ENCODE measurements at regions not wholly inside any gene's neighbourhood (a gene's known extent, or its start where the extent isn't known, plus 50 kb on each side); places are given as distances from the start of the nearest gene placed in this dataset.
"Not testable (repeated sequence)": the region's sequence is repeated elsewhere in the genome, so short reads cannot be mapped to it uniquely, and the experiment has no call there.

DNA sequence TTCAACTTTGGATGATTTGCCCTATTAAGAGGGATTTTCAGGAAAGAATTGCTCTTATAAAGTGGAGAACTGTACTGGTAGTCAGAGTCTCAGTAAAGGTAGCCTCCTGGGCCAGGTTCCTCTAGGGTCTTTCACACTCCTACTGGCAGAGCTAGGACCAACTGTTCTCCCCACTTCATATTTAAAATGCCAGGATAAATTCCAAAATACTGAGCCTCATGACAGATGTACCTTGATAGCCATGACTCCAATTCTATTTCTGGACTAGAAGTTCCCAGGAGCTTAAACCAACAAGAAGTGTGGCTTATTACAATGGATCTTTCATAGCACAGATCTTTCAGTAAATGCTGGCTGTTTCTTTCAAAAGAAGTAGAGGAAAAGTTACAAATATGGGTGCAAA is 126.5 kb downstream of the C12orf75 start:
- no peak for DNase-seq (ENCODE audit: low spot score)

DNA sequence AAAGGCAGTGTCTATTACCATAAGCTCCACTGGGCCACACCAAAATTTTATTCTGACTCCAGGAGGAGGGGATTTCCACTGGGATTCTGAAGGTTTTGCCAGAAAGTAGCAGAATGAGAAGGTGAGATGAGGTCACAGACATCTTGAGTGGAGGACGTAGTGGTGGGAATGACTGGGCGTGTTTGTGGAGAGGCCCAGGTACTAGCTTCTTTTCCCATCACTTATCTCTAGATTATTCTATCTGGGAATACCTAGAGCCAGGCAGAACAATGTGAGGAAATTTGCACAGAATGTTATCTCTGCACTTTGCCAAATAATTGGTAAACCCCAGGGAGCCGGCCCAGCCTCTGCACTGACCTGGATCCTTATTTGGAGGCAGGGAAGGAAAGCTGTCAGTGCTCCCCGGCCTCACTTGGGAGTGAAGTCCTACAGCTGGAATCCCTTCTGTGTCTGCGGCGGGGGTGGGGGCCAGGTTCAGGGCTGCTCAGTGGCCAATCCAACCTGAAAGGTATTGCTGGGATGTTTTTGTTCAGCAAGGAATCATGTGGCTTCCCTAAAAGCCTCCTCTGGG is 129.4 kb downstream of the C12orf75 start:
- no peak for DNase-seq (ENCODE audit: low spot score)

DNA sequence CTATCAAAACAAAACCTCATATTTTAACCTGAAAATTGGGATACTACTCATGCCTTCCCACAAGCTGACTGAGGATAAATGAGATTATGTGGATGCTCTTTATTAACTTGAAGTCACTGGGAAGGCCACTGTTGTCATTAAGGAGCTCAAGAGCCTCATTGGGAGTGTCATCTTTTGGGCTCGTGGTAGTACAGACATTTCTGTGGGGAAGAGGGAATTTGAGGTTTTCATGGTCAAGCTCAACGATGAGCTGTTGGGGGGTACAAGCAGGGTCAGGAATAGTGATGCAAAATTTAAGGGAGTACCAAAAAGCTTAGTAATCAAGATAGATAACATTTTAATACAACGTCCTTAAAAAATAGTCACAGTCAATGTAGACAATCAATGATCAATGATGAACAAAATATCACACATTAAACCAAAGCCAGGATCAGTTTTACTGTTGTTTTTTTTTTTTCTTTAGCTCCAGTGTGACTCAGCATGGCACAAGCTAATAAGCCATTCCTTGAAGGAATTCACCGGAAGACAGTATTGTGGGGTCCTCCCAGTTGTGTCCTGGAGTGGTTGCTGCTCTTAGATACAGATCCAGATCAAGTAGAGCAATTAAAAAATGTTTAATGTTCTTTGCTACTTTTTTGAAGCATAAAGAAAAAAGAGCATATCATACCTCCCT is 130.9 kb downstream of the C12orf75 start:
- no peak for DNase-seq (ENCODE audit: low spot score)

DNA sequence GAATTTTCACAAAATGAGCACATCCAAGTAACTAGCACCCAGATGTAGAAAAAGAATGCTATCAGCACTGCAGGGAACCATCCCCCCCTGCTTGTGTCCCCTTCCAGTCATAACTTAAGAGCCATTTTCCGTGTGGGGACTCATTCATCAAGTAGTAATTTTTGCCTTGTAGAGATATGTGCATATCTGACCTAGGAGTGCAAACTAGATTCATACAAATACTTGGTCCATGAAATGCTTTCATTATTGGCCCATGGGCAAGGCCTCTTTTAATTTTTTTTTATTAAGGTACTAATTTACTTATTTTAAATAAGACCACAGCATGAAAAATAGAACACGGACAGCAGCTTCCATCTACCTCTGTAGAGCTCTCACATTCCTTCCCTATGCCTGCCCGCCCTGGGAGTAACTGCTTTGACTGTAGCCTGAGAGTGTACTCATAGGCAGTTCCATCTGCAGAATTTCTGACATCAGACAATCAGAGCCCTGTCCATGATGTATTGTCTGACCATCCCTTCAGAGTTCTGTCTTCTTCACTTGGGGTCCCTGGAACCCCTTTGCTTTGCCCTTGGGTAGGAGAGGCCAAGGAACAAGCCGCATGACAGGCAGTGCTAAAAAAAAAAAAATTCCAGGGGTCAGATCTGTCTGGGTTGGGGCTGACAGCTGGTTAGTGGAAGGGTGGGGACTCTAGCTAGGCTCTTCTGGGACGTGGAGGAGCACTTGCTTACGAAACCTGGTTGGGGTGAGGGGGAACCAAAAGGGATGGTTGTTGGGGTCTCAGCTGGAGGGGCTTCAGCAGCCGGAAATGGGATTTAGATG is 131.7 kb downstream of the C12orf75 start:
- DNase-seq (ENCODE audit: low spot score) = no peak

DNA sequence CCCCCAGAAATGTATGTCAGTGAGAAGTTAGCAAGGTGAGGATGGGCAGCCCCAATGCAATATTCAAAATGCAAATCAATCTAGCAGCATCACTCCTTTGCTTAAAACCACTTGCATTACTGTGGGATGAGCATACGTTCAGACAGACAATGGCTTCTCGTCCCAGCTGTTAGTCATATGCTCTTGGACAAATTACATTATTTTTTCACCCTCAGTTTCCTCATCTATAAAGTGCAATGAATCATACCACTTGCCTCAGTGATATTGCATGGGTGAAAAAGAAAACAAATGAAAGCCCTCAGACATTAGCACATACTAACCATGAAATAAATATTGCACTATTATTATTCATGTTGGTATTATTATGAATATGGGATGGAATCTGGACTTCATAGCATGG is 132.3 kb downstream of the C12orf75 start:
- no peak for DNase-seq (ENCODE audit: low spot score)

DNA sequence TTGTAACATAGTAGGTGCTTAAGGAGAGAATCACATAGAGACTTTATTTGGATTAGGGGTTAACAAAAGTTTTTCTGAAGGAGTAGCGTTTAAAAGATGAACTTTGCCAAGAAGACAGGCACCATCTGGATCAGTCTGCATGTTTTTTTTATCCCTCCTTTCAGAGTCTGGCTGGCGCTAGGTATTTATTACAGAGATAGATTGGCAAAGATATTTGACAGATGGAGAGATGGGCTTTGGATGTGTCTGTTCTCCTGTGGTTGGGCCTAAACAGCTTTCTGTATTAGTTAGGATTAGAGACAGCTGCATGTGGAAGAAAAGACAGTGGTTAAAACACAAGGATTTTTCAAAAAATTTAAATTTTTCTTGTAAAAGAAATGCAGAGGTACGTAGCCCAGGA is 133.9 kb downstream of the C12orf75 start:
- no peak for DNase-seq (ENCODE audit: low spot score)

DNA sequence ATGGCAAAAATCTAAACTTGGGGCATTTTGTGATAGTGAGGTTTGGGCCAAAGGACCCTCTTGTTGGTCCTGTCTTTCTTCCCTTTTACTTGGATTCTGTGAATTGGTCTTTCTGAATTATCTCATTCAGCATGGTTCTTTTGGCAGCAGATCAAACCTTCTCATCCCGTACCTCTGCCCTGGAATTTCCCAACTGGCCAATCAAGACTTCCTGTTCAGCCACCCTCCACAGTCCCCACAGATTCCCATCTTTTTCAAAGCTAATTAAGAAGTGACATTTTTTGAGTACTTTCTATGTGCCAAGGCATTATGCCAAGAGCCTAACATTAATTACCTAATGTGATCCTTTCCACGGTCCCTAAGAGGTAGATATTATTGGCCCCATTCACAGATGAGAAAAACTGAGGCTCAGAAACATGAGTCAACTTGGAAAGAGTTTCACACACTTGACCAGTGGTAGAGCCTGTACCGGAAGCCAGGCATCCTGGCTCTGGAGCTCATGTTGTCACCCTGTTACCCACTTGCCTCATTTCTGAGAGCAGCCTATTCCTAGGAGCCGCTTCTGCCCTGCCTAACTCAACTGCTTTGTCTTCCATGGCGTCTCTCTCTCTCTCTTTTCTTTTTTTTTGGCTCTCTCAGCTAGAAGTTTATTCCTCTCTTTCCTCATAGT is 135.9 kb downstream of the C12orf75 start:
- no peak for DNase-seq (ENCODE audit: low spot score)

DNA sequence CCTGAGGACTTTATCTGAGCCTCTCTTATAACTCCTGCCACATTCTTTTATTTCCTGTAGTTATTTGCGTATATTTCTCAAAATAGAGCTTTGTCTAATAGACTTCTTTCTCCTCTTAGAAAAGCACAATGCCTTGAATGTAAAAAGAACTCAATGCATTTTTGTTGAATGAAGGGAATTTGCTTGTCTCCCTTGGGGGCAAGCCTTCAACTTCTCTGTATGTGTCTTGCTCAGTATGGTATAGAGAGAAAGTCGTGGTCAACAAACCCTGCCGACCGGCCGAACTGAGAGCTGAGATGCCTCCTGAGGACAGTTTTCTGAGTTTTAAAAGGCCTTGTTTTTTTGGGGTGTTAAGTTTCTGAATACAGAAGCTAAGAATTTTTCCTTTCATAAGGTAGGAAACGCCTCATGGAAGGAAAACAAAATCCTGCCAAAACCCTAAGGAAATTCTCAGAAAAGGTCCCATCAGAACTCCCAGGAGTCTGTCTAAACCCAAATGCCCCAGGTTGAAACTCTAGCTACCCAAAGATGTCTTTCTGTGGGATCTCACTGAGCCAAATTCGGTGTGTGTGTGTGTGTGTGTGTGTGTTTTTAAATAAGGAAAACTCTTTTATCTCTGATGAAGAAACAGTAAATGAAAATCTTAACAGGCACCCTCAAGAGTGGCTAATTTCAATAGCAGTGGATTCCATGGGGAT is 136.6 kb downstream of the C12orf75 start:
- DNase-seq (ENCODE audit: low spot score) = no peak

DNA sequence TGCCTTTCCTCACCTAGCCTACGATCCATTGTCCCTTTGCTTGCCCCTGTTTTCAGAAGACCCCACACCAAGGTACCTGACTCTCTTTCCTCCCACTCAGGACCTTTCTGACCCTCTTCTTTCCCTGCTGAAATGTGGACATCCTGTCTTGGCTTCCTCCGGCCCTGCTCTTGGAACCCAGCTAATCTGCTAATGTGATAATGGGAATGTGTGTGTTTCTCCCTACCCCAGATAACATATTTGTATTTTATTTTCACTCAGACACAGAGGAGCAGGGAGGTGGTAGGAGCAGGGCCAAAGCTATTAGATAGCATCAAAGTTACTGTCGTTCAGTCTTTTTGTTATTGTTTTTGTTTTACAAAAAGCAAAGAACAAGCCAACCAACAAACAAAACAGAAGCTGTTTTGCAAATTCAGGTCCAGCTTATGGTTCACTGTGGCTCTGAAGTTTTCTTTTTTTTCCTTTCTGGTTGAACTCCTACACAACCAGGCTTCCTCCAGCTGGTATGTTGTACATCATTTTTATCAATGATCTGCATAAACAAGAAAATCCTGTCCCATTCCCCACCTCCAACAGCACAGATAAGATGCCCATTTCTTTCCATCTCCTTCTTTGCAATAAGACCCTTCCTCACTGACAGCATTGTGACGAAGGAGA is 137.3 kb downstream of the C12orf75 start:
- no peak for DNase-seq (ENCODE audit: low spot score)

DNA sequence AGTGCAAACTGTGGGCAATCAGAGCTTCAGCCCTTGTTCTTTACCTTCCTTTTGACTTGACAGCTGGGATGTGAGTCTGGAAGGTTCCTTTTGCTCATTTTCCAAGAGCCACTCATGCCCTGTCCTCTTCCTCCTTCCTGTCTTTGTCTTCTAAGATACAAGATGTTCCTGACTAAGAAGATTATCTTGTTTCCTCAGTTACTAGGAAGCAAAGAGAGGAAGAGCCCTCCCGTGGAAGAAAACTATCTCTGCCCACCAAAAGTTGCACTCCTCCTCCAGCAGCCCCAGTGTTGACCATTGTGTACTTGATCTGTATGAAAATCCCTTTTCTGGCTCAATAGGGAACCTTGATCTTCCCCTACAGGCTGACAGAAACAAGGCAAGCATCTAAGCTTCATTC is 138.0 kb downstream of the C12orf75 start:
- DNase-seq (ENCODE audit: low spot score) = peak; percentile 20

DNA sequence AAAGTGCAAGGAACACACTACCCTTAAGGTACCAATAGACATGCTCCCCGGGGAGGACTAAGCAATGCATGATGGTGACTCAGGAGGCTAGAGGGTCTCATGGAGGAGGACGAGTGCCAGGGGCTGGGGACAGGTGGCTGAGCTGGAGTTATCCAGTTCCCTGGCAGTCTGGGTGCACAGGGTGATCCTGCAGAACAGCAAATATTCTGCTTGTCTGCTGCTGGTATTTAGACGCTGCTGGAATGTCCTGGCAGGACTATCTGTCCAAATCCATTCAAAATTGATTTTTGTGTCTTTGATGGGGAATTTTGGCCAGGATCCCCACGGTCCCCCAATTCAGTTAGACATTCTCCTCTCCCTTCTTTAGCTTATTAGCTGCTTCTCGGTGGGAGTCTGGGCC is 138.7 kb downstream of the C12orf75 start:
- no peak for DNase-seq (ENCODE audit: low spot score)

DNA sequence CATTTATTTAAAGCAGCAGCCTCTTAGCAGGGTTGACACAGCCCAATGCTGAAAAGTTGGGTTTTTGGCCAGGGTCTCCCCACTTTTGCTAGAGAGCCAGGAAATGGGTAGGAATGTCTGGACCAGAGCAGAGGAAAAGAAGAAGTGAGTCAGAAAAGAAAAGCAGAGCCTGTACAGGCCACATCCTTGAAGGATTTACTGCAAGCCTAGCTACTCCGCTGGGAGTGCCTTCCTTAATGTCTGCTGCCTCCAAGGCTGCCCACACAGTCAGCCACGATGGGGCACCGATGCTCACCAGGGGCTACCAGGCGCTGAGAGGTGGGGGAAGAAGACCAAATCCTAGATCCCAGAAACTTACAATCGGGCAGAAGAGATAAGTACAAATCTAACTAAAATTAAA is 139.2 kb downstream of the C12orf75 start:
- no peak for DNase-seq (ENCODE audit: low spot score)

DNA sequence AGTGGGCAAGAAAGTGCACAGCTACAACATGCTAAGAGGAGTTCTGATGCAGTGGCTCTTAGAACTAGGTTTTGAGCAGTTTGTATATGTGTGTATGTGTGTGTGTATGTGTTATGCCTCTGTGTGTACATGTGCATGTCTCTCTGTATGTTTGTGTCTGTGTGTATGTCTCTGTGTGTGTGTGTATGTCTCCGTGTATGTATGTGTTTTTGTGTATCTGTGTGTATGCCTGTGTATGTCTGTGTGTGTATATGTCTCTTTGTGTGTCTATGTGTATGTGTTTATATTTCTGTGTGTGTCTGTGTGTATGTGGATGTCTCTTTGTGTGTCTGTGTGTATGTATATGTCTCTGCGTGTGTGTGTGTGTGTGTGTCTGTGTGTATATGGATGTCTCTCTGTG is 139.6 kb downstream of the C12orf75 start:
- DNase-seq (ENCODE audit: low spot score) = no peak

DNA sequence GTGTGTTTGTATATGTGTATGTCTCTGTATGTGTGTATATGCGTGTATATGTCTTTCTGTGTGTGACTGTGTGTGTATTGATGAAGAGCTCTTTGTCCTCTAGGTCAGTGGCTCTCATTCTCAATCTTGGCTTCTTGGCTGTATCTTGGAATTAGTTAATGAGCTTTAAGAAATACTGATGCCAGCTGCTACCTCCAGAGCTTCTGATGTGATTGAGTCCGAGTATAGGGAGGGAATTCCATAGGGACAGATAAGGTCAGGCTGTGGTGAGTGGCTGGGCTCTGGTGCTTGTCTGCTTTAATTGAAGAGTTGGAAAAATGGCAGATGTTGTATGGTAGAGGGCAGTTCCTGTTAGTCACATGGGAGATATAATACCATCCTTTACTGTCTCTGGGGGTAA is 140.1 kb downstream of the C12orf75 start:
- no peak for DNase-seq (ENCODE audit: low spot score)

DNA sequence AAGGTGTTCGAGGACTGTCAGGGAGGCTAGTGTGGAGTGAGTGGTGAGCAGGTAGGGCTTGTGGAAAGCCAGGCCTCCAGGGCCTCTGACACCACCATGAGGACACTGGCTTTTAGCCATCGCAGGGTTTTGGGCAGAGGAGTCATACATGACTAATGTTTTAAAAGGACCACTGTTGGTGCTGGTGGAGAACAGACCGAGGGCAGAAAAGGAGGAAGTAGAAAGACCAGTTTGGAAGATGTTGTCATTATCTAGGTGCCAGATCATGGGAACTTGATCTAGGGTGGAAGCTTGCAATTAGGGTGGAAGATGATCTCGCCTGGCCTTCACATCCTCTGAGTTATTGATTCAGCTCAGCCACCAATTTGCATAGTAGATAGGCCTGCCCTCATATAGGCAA is 144.2 kb downstream of the C12orf75 start:
- DNase-seq (ENCODE audit: low spot score) = peak; percentile 24

DNA sequence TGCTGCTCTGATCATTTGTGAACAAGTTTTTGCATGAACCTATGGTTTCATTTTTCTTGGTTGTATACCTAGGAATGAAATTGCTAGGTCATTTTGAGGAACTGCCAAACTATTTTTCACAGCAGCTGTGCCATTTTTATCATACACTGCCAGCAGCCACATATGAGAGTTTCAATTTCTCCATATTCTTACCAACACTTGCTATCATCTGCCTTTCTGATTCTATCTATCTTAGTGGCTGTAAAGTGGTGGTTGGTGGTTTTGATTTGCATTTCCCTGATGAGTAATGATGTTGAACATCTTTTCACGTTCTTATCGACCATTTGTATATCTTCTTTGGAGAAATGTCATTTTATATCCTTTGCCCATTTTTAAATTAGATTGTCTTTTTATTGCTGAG is 146.1 kb downstream of the C12orf75 start:
- no peak for DNase-seq (ENCODE audit: low spot score)

DNA sequence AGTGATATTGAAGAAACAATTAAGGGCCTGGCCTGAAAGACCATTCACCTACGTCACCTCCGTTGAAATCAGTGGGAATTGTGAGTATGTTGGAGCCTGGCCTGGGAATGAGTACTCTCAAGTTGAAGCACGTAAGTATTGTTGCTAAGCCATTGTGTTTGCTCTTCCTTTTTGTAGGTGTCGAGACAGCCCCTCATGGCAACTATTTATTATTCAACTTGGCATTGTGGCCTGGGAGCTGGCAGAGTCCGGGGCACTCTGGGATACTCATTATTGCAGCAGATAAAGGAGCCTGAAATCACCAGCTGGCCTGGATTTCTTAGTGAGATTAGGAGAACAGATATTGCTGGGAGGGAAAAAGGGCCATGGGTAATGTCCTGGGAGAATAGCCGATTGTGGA is 147.4 kb downstream of the C12orf75 start:
- DNase-seq (ENCODE audit: low spot score) = no peak

DNA sequence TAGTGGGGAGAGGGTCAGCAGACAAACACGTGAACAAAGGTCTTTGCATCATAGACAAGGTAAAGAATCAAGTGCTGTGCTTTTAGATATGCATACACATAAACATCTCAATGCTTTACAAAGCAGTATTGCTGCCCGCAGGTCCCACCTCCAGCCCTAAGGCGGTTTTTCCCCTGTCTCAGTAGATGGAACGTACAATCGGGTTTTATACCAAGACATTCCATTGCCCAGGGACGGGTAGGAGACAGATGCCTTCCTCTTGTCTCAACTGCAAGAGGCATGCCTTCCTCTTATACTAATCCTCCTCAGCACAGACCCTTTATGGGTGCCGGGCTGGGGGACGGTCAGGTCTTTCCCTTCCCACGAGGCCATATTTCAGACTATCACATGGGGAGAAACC is 148.3 kb downstream of the C12orf75 start:
- not testable (repeated sequence) for DNase-seq (ENCODE audit: low spot score)

DNA sequence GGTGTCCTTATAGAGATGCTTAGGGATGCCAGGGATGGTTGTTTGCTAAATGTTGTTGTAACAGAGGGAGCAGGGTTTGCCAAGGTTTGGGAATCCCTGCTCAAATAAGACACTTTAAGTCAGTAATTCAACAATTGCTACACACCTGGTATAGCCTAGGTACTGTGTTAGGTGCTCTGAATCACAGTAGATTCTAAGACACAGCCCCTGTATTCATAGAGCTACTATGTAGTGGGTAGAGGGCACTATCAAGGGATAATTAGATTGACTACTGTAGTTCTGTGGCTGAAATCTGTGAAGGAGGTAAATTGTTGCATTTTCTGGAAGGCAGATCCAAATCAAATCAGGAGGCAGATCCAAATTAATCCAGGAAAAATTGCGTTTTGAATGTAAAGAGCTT is 149.2 kb downstream of the C12orf75 start:
- no peak for DNase-seq (ENCODE audit: low spot score)

DNA sequence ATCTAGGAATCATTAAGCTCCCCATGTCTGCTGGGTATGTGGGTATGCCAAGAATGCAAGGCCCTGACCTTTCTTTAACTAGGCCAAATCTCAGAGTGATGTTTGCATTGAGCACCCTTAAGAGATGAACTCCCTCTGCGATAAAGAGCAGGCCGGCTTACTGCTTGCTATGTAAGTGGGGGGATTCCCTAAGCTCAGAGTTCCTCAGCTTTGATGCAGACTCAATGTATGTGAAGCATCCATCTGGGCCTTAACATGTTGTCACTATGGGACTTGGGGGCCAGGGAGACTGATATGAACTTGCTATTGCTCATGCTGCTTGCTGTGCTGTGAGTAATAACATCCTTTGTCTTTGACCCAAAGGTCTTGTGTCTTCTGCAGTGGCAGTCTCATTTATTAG is 149.7 kb downstream of the C12orf75 start:
- no peak for DNase-seq (ENCODE audit: low spot score)

DNA sequence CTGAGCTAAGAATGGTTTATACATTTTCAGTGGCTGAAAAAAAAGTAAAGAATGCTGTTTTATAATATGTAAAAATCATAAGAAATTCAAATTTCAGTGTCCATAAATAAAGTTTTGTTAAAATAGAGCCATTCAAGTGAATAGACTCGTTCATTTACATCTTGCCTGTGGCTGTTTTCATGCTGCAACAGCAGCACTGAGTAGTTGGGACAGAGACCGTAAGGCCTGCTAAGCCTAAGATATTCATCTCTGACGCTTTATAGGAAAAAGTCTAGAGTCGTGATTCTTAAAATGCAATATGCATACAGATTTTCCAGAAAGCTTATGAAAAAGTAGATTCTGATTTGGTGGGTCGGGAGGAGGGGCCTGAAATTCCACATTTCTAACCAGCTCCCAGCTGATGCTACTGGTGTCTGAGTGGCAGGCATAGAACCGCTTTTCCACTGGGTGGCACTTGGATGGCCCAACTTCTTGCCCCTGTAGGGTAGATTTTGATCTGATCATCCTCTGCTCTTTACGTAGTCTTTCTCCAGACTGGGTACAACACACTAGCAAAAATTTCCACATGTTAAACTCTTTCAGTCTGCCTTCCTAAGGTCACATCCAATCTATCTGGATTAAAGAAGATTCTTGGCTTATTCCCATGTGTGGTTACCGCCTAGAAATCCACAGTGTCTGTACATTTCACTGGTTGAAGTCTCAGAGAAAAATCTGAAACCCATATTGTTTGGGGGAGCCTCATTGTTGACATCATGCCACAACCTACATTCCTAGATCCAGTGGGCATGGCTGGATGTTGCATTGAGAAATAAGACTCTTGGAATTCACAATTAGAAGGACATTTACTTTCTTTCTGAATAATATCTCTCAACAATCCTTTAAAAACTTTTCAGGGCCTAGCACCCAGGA is 151.2 kb downstream of the C12orf75 start:
- DNase-seq (ENCODE audit: low spot score) = no peak

All from ecto neural progenitor cell (in vitro differentiated cells).